ENCODE measurements at regions not wholly inside any gene's neighbourhood (a gene's known extent, or its start where the extent isn't known, plus 50 kb on each side); places are given as distances from the start of the nearest gene placed in this dataset.
"Not testable (repeated sequence)": the region's sequence is repeated elsewhere in the genome, so short reads cannot be mapped to it uniquely, and the experiment has no call there.

DNA sequence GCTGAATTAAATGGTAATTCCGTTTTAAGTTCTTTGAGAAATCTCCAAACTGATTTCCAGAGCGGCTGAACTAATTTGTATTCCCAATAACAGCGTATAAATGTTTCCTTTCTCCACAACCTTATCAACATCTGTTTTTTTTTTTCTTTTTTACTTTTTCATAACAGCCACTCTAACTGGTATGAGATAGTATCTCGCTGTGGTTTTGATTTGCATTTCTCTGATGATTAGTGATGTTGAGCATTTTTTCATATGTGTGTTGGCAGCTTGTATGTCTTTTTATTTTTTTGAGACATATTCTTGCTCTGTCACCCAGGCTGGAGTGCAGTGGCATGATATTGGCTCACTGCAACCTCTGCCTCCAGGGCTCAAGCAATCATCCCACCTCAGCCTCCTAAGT lies 2018.3 kb upstream of the ACO1 start:
- DNase-seq (ENCODE audit: low spot score in 2 of 2); FAIRE-seq: not testable (repeated sequence)

DNA sequence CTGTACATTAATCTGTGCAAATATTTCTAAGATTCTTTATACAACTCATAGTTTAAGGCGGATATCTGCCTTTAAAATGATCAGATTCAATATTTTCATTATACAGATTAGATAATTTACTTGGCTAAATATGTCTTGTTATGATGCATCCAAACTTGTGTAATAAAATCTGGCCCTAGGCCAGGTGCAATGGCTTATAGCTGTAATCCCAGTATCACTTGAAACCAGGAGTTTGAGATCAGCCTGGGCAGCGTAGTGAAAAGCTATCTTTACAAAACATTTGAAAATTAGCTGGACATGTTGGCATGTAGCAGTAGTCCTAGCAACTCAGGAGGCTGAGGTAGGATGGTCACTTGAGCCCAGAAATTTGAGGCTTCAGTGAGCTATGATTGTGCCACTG lies 2002.2 kb upstream of the ACO1 start:
- FAIRE-seq (no peak), DNase-seq (ENCODE audit: low spot score in 2 of 2) (no peak)

DNA sequence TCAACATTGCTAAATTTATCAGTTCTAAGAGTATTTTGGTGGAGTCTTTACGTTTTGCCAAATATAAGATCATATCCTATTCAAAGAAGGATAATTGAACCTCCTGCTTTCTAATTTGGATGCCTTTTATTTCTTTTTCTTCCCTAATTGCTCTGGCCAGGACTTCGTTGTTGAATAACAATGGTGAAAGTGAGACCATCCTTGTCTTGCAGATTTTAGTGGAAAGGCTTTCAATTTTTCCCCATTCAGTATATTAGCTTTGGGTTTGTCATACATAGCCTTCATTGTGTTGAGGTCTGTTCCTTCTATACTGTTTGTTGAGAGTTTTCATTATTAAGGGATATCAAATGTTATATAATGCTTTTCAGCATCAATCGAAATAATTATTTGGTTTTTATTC lies 1974.2 kb upstream of the ACO1 start:
- DNase-seq (ENCODE audit: low spot score in 2 of 2) (no peak), FAIRE-seq (no peak)

- no peak for FAIRE-seq
These were observed 1972.9 kb upstream of the ACO1 start for GRCh38 chr9:30411571-30411970.

GRCh38 chr9:30459156-30459555 lies 1925.3 kb upstream of the ACO1 start:
- no peak for DNase-seq (ENCODE audit: low spot score in 2 of 2)
- FAIRE-seq = no peak

More at GRCh38 chr9:30411571-30411970, 1972.9 kb upstream of the ACO1 start:
- no peak for DNase-seq (ENCODE audit: low spot score in 2 of 2)

- DNase-seq (ENCODE audit: low spot score in 2 of 2) (no peak), FAIRE-seq (no peak)
These were observed 1907.6 kb upstream of the ACO1 start for GRCh38 chr9:30476826-30477225.

- FAIRE-seq = peak; percentile 31
These were observed 1905.8 kb upstream of the ACO1 start for GRCh38 chr9:30478684-30479083.

DNA sequence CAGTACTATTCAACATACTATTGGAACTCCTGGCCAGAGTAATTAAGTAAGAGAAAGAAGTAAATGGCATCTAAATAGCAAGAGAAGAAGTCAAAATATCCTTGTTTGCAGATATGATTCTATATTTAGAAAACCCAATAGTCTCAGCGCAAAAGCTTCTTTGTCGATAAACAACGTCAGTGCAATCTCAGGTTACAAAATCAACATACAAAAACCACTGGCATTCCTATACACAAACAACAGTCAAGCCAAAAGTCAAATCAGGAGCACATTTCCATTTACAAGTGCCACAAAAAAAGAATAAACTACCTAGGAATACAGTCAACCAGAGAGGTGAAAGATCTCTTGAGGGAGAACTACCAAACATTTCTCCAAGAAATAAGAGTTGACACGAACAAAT lies 1901.9 kb upstream of the ACO1 start:
- DNase-seq (ENCODE audit: low spot score in 2 of 2) (no peak), FAIRE-seq (no peak)

More at GRCh38 chr9:30478684-30479083, 1905.8 kb upstream of the ACO1 start:
- DNase-seq (ENCODE audit: low spot score in 2 of 2) = no peak

DNA sequence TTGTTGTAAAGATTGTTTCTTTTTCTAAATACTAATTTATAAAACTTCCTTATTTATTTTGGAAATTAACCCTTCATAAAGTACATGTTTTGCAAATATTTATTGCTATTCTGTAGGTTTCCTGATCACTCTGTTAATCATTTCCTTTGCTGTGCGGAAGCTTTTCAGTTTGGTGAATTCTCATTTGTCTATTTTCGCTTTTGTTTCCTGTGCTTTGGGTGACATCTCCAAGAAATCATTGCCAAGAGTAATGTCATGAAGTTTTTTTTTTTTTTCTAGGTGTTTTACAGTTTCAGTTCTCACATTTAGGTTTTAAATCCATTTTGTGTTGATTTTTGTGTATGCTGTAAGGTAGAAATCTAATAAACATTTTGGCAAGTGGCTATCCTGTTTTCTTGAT lies 1899.8 kb upstream of the ACO1 start:
- no peak for DNase-seq (ENCODE audit: low spot score in 2 of 2)
- no peak for FAIRE-seq

DNA sequence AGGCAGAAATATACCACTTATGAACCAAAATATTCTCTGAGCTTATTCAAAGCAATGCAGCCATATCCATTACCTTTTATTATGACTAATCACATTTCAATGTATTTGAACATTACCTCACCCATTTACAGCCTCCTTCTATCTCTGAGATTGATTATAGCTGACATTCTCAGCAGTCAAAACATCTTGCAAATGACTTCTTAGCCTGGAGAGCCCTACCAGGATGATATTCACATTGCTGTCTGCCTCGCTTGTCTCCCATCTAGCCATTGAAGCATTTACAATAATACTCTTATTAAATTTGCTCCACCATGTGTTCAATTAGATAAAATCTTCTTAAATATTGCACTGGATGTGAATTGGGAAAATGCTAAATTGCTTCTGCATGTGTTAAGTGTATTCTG lies 1879.9 kb upstream of the ACO1 start:
- FAIRE-seq (no peak), DNase-seq (ENCODE audit: low spot score in 2 of 2) (no peak)

- no peak for FAIRE-seq
- no peak for DNase-seq (ENCODE audit: low spot score in 2 of 2)
These were observed 1879.1 kb upstream of the ACO1 start for GRCh38 chr9:30505311-30505710.

DNA sequence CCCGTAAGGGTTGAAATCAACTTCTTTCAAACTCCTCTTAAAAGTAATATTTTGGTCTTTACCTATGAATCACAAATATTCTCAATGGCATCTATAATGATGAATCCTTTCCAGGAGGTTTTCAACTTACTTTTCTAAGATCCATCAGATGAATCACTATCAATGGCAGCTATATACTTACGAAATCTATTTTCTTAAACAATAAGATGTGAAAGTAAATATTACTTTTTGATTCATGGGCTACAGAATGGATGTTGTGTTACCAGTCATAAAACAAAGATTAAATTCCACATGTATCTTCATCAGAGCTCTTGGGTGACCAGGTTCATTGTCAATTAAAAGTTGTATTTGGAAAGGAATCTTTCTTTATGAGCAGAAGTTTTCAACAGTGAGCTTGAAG lies 1877.7 kb upstream of the ACO1 start:
- DNase-seq (ENCODE audit: low spot score in 2 of 2) (no peak), FAIRE-seq (no peak)

DNA sequence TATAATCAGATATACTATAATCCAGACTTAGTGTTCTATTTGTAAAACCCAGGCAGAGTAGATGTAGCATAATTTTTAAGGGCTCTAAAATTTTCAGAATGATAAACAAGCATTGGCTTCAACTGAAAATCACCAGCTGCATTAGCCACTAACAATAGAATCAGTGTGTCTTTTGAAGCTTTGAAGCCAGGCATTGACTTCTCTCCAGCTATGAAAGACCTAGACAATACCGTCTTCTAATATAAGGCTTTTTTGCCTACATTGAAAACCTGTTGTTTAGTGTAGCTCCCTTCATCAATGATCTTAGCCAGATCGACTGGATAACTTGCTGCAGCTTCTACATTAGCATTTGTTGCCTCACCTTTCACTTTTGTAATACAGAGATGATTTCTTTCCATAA lies 1877.3 kb upstream of the ACO1 start:
- DNase-seq (ENCODE audit: low spot score in 2 of 2) (no peak), FAIRE-seq (peak; percentile 19)

- DNase-seq (ENCODE audit: low spot score in 2 of 2) (no peak), FAIRE-seq (no peak)
These were observed 1872.8 kb upstream of the ACO1 start for GRCh38 chr9:30511666-30512065.

GRCh38 chr9:30519166-30519565 lies 1865.3 kb upstream of the ACO1 start:
- no peak for DNase-seq (ENCODE audit: low spot score in 2 of 2)
- FAIRE-seq = no peak

- DNase-seq (ENCODE audit: low spot score in 2 of 2) (no peak), FAIRE-seq (no peak)
These were observed 1864.7 kb upstream of the ACO1 start for GRCh38 chr9:30519756-30520155.

DNA sequence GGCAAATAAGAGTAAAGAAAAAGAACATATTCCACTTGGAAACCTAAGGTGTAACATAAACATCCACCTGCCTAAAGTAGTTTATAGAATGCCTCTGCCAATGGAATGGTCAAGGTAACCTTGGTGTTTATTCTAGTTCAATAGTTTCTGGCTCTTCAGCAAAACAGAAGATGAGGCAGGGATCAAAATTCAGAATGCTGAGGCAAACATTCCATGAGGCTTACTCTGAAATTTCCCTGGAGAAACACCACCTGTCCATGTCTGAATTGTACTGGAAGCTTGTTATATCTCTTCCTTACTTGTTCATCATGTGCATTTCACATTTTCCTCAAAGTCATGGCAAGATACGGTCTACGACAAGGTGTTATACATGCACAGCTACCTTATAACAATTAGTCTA lies 1862.4 kb upstream of the ACO1 start:
- no peak for FAIRE-seq

DNA sequence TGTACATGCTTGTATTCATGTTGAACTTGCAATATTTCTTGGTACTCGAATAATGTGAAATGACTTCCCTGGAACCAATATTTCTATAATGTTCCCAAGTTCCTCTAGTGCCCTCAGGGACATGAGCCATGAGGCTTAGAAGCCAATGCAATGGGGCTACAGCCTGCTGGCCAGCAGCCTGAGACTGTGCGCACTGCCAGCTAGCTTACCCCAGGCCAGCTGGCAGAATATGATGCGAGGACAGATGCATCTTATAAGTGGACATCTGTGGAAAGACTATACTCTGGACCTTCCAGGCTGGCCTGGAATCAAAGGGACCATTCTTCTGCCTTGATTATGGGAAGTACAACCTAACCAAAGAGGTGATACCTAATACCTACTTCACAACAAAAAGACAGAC lies 1862.0 kb upstream of the ACO1 start:
- DNase-seq (ENCODE audit: low spot score in 2 of 2) = no peak

More for the DNA sequence above, 1862.4 kb upstream of the ACO1 start:
- DNase-seq (ENCODE audit: low spot score in 2 of 2) = no peak

GRCh38 chr9:30524311-30524710 lies 1860.1 kb upstream of the ACO1 start:
- DNase-seq (ENCODE audit: low spot score in 2 of 2) (no peak), FAIRE-seq (no peak)

More for the DNA sequence above, 1862.0 kb upstream of the ACO1 start:
- no peak for FAIRE-seq

DNA sequence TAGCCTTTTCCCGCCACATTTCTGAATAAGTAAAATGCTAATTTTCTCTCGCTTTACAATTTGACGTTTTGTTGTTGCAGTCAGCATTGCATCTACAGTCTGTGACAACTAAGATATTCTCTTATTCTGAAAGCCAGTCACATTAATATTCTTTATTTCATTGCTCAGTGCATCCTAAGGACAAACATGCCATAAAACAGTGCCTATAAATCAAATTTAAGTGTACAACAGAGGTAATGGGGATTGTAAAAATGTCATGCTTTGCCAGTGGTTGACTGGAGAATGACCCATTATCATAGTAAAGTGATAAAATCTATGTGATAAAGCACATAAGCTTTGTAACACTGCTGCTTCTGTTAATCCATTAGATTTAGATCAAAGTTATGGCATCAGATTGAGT lies 1850.0 kb upstream of the ACO1 start:
- DNase-seq (ENCODE audit: low spot score in 2 of 2) = no peak
- FAIRE-seq = no peak

- no peak for DNase-seq (ENCODE audit: low spot score in 2 of 2)
- no peak for FAIRE-seq
These were observed 1849.5 kb upstream of the ACO1 start for GRCh38 chr9:30534896-30535295.

- DNase-seq (ENCODE audit: low spot score in 2 of 2) (no peak), FAIRE-seq (no peak)
These were observed 1847.9 kb upstream of the ACO1 start for GRCh38 chr9:30536494-30536893.

GRCh38 chr9:30539696-30540095 lies 1844.7 kb upstream of the ACO1 start:
- not testable (repeated sequence) for DNase-seq (ENCODE audit: low spot score in 2 of 2); FAIRE-seq

Measured in frontal cortex (tissue), 3 donors.